ENCODE measurements at regions not wholly inside any gene's neighbourhood (a gene's known extent, or its start where the extent isn't known, plus 50 kb on each side); places are given as distances from the start of the nearest gene placed in this dataset.
"Not testable (repeated sequence)": the region's sequence is repeated elsewhere in the genome, so short reads cannot be mapped to it uniquely, and the experiment has no call there.

DNA sequence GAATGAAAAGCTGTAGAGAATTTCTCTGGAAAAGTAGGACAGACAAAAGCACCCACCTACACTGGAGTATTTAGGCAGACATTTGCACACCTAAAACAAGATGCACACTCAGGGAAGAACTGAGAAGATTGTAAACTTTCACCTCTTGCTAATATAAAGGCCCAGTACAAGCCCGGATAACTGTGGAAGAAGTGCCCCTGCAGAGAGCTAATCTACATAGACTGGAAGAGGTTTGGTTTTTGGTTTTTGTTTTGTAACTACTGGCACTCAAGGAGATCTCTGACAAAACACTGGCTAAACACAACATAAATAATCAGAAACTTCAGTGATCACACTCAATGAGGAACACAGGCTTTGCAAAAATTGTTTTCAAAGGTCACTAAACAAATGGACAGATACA, 782.2 kb upstream of the SLC8A1 start:
- in situ Hi-C loops (cut with MboI; ENCODE audit: low sequenced_read_pairs): no loop called here

- in situ Hi-C loops (cut with MboI; ENCODE audit: low sequenced_read_pairs): no loop called here
Measured at GRCh38 chr2:41241325-41242000, 789.6 kb upstream of the SLC8A1 start.

DNA sequence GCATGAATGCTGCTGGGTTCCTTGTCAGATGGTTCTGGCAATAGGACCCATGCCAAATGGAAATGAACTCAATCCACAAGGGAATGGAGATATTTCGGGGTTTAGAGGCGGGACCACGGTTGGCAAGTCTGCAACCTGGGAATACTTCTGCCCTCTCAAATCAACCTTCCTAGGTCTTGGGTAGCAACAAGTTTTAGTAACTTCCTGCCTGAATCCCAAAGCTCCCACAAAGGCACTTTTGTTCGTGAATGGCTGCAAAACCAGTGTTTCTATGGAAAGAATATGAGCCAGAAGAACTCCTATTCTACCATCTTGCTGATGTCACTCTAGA, 790.1 kb upstream of the SLC8A1 start:
- in situ Hi-C loops (cut with MboI; ENCODE audit: low sequenced_read_pairs): no loop called here

DNA sequence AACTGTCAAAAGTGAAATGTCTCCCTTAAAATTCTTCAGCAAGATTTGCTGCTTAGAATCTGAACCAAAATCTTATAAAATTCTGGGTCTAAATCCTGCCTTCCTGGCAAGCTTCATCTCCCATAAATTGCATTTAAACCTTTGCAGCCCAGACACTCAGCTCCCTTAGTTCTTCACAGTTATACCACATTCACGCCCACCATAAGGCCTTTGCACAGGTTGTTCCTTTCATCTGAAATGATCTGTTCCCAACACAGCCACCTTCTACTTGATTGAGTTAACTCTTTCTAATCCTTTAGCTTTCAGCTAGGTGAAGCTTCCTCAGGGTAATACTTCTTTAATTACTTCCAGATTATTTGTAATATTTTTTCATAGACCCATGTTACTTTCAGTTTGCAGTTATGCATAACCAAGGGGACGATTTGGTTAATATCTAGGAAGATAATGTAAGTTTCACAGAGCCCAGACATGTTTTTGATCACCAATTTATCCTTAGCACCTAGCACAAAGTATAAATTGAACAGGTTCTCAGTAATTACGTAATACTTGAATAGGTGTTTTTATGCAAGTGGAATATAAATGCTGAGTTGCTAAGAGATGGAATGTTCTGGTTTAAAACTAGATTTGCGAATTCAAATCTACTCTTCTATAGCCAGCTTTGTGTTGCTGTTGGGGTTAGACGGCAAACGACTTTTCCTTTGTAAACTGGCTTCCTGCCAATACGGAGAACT, 779.7 kb upstream of the PKDCC start:
- in situ Hi-C loops (cut with MboI; ENCODE audit: low sequenced_read_pairs): no loop called here

DNA sequence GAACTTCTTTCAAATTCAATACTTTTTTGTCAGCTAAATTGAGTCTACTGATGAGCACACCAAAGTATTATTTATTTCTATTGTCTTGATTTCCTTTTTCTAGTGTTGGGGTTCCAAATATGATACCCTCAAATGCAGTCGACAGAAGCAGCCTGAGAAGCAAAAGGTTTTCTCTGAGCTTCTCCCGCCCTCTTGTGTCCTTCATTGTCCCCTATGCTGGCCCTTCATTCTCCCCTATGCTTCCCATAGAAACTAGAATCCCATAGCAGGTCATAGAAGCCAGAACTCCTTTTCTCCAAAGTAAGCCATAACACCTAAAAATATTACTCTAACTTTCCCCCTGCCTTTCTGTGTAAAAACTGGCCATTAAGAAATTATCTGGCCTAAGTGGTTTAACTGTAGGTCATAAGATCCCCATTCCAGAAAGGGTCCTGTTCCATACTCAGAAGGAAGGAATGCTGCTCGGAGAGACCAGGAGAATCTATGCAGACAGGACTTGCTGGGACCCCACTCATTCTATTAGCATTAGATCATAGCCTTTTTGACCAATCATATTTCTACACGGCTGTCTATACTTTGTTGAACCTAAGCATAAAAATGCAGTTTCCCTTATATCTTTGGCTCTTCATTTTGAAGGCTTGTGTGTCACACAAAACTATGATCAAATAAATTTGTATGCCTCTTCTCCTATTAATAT, 764.6 kb upstream of the PKDCC start:
- in situ Hi-C loops (cut with MboI; ENCODE audit: low sequenced_read_pairs): no loop called here

- in situ Hi-C loops (cut with MboI; ENCODE audit: low sequenced_read_pairs): no loop called here
Measured at GRCh38 chr2:41293491-41293890, 754.3 kb upstream of the PKDCC start.

GRCh38 chr2:41294331-41294730, 753.5 kb upstream of the PKDCC start:
- in situ Hi-C loops (cut with MboI; ENCODE audit: low sequenced_read_pairs): no loop called here

GRCh38 chr2:41313082-41313481, 734.7 kb upstream of the PKDCC start:
- in situ Hi-C loops (cut with MboI; ENCODE audit: low sequenced_read_pairs): no loop called here

DNA sequence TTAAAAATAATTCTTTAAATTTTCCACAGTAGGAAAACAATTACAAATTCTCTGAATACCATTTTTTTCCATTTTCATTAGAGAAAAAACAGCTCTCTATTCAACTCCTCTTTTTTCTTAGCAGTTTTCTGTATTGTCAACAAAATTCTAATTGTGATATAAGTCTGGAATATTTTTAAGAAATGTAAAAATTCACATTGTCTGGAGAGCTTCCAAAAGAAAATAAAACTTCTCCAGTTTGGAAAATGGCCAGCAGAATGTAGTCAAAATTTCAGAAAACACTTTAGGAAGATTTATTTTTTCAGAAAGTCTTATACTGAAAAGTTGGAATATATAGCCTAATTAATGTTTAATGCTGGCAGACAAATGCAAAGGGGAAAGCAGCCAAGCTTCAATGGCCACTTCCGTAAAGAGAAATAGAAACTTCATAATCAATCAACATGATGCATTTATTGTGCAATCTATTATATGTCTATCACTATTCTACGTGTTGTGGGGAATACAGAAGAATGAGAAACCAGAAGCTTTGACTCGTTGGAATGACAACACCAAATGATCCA, 733.2 kb upstream of the PKDCC start:
- in situ Hi-C loops (cut with MboI; ENCODE audit: low sequenced_read_pairs): no loop called here

DNA sequence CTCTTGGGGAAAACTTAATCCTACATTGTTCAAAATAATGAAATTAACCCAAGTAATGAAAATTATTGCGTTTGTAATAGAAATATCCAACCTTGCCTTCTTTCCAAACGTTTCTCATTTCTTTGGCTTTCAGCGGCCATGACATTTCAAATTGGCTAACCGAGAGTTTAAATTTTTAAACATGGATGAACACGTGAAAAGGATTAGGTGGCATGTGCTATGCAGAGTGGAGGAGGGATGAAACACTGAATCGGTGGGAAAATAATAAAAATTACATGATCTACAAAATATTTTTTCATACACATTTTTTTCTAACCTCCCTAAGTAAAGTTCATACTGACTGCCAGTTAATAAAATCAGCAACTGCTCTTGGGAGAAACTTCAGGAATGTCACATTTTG, 728.4 kb upstream of the PKDCC start:
- in situ Hi-C loops (cut with MboI; ENCODE audit: low sequenced_read_pairs): no loop called here

DNA sequence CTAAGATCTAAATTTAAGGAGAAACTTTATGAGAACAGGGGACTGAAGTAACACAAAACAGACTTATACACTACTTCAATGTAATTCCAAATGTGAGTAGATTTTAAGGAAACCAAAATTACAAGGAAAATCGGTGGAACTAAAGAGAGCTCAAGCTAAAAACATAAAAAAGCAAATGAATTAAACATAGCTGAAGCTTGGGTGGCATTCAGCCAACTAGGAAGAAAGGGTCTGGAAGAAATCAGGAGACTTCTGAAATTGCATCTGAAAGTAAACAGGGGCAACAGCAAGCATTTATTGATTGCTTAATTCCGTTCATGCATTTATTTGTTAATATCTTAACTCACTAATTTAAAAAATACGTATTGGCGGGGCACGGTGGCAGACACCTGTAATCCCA, 727.3 kb upstream of the PKDCC start:
- in situ Hi-C loops (cut with MboI; ENCODE audit: low sequenced_read_pairs): no loop called here

DNA sequence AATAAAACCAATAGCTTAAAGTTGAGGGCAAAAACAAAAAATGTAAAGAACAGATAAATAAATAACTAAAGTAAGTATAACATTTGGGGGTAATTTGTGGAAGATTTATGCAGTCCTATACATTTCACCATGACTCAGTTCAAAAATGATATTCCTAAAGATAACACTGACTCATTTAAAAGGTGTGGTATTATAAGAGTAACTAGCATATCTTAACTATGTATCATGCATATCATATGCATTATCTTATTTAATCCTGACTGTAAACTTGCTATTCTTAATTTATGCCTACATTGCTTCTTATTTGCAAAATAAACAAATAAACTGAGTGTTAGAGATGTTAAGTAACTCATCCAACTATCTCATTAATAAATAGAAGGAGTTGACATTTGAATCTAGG, 726.5 kb upstream of the PKDCC start:
- in situ Hi-C loops (cut with MboI; ENCODE audit: low sequenced_read_pairs): no loop called here

GRCh38 chr2:41326851-41327250, 721.0 kb upstream of the PKDCC start:
- in situ Hi-C loops (cut with MboI; ENCODE audit: low sequenced_read_pairs): no loop called here

GRCh38 chr2:41329040-41329439, 718.8 kb upstream of the PKDCC start:
- in situ Hi-C loops (cut with MboI; ENCODE audit: low sequenced_read_pairs): no loop called here

GRCh38 chr2:41334159-41334558, 713.7 kb upstream of the PKDCC start:
- in situ Hi-C loops (cut with MboI; ENCODE audit: low sequenced_read_pairs): no loop called here

DNA sequence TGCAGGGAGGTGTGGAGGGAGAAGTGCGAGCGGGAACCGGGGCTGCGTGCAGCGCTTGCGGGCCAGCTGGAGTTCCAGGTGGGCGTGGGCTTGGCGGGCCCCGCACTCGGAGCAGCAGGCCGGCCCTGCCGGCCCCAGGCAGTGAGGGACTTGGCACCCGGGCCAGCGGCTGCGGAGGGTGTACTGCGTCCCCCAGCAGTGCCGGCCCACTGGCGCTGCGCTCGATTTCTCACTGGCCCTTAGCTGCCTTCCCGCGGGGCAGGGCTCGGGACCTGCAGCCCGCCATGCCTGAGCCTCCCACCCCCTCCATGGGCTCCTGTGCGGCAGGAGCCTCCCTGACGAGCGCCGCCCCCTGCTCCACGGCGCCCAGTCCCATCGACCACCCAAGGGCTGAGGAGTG, 712.2 kb upstream of the PKDCC start:
- in situ Hi-C loops (cut with MboI; ENCODE audit: low sequenced_read_pairs): not testable (repeated sequence)

GRCh38 chr2:41337956-41338355, 709.9 kb upstream of the PKDCC start:
- in situ Hi-C loops (cut with MboI; ENCODE audit: low sequenced_read_pairs): no loop called here

GRCh38 chr2:41344529-41344928, 703.3 kb upstream of the PKDCC start:
- in situ Hi-C loops (cut with MboI; ENCODE audit: low sequenced_read_pairs): no loop called here

DNA sequence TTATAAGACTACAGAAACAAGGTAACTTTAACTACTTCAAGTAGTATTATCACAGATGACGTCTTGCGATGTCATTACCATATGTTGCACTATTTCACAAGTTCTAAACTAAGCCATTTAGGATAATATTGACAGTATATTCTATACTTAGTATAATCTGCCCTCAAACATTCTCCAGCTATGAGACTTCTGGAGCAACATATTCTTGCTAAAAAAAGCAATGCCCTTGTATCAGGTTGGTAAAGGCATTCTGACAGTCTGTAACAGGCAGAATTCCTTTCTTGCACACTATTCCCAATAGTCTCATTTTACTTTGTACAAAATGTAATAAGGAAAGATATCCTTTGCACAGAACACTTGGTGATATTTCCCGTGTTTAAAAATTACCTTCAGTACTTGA, 694.8 kb upstream of the PKDCC start:
- in situ Hi-C loops (cut with MboI; ENCODE audit: low sequenced_read_pairs): no loop called here

DNA sequence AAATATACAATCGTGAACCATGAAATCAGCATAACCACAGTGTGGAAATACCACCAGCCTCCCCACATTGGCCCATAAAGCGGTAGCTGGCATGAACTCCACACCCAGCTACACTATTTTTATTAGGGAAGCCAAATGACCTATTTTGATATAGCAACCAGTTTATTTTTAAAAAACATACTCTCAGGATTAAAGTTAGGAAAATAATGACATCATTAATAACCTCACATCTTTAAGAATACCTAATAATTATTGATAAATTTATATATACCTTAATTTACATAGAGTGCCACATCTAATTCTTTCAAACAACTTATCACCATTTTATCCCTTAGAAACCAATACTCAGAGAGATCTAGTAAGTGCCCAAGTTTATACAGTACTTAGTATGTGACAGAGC, 692.0 kb upstream of the PKDCC start:
- in situ Hi-C loops (cut with MboI; ENCODE audit: low sequenced_read_pairs): no loop called here

DNA sequence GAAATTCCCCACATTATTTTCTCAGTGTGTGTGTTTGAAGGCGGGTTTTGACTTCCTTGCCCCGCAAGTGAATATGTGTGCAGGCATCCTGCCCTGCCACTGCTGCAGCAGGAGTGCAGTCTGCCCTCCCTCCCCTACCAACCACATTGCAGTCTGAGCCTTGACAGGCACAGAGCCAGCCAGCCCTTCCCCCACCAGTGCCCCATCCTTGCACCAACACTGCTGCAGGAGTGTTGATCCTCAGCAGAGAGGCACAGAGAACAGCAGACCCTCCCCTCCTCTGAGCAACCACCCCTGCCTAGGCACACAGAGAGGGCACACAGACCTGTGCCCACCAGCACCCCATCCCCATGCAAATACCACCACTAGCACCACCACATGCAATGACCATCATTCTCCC, 683.0 kb upstream of the PKDCC start:
- in situ Hi-C loops (cut with MboI; ENCODE audit: low sequenced_read_pairs): no loop called here

DNA sequence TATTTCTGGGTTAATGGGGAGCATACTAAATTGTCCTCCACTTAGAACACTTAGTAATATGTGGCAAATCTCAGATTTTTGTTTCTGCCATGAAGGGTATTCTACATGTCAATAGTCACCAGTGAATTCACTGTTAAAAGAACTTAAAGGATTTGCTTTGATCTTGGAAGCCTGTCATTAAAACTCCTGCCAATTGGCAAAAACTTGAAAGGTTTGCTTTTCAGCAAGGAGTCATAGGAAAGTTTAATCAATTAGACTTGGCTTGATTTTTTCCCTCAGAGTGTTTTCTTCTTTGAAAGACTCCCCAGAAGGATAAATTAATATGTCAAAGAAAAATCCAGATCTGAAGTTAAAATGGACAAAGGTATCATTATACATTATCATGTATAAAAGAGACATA, 671.9 kb upstream of the PKDCC start:
- in situ Hi-C loops (cut with MboI; ENCODE audit: low sequenced_read_pairs): no loop called here

Measured in HL-60/S4 treated with retinoic acid at 250 ng/mL for 4 days and 3 days (cell line).